OCI-LY1 (cell line): ENCODE measurements at regions not wholly inside any gene's neighbourhood (a gene's known extent, or its start where the extent isn't known, plus 50 kb on each side); places are given as distances from the start of the nearest gene placed in this dataset.

ENCODE experiments used
- H2AFZ ChIP-seq: fragments of 200-600 bp; sonication (generic), shearing (Covaris generic); 2 replicates; pipeline ENCODE4 v1.6.0; 2014; ENCODE audit warnings: antibody characterized with exemption, mild to moderate bottlenecking, low read length
- H3F3A ChIP-seq: fragments of 200-600 bp; sonication (generic), shearing (Covaris generic); 2 replicates; pipeline ENCODE4 v1.6.0; 2014; ENCODE audit warnings: mild to moderate bottlenecking, antibody characterized with exemption, low read length, moderate library complexity; ENCODE audit not compliant: insufficient read depth
- H3K27ac ChIP-seq: fragments of 200-600 bp; sonication (generic); 2 replicates; pipeline ENCODE4 v1.5.1; 2014; ENCODE audit warnings: low read length, mixed run types, mild to moderate bottlenecking, low read depth; ENCODE audit not compliant: poor library complexity, severe bottlenecking
- H3K27me3 ChIP-seq: fragments of 200-600 bp; sonication (generic); 2 replicates; pipeline ENCODE4 v1.6.0; 2014; ENCODE audit warnings: antibody characterized with exemption, mild to moderate bottlenecking, low read length, moderate library complexity; ENCODE audit not compliant: insufficient read depth
- H3K36me3 ChIP-seq: fragments of 200-600 bp; sonication (generic); 2 replicates; pipeline ENCODE4 v1.6.1; 2014; ENCODE audit warnings: mild to moderate bottlenecking, antibody characterized with exemption, low read length, moderate library complexity, mixed read lengths; ENCODE audit not compliant: insufficient read depth
- H3K4me1 ChIP-seq: fragments of 200-600 bp; sonication (generic); 2 replicates; pipeline ENCODE4 v1.5.1; 2014; ENCODE audit warnings: mild to moderate bottlenecking, low read length, moderate library complexity; ENCODE audit not compliant: insufficient read depth, severe bottlenecking
- H3K4me2 ChIP-seq: fragments of 200-600 bp; sonication (generic), shearing (Covaris generic); 2 replicates; pipeline ENCODE4 v1.6.1; 2014; ENCODE audit warnings: low read length
- H3K4me3 ChIP-seq: fragments of 200-600 bp; sonication (generic); 2 replicates; pipeline ENCODE4 v1.5.1; 2014; ENCODE audit warnings: low read length, low read depth, mild to moderate bottlenecking, mixed read lengths; ENCODE audit not compliant: poor library complexity, severe bottlenecking
- H3K79me2 ChIP-seq: fragments of 200-600 bp; shearing (Covaris generic); 2 replicates; pipeline ENCODE4 v1.6.1; 2016; ENCODE audit warnings: mixed run types, low read length, mixed read lengths; ENCODE audit not compliant: insufficient read depth
- H3K9ac ChIP-seq: fragments of 200-600 bp; sonication (generic), shearing (Covaris generic); 2 replicates; pipeline ENCODE4 v1.6.1; 2014; ENCODE audit warnings: mild to moderate bottlenecking, low read length, mixed read lengths
- H3K9me2 ChIP-seq: fragments of 200-600 bp; sonication (generic), shearing (Covaris generic); 2 replicates; pipeline ENCODE4 v1.6.1; 2014; ENCODE audit warnings: low read depth, mild to moderate bottlenecking, low read length, mixed read lengths
- H3K9me3 ChIP-seq: fragments of 200-600 bp; shearing (Covaris generic); 2 replicates; pipeline ENCODE4 v1.6.1; 2014; ENCODE audit warnings: low read length, mixed read lengths
- H4K20me1 ChIP-seq: fragments of 200-600 bp; sonication (generic), shearing (Covaris generic); 2 replicates; pipeline ENCODE4 v1.6.0; 2016; ENCODE audit warnings: mild to moderate bottlenecking, low read length; ENCODE audit not compliant: insufficient read depth
- EZH2 ChIP-seq: fragments of 200-600 bp; sonication (generic), shearing (Covaris generic); IDR thresholded peaks from 2 replicates; pipeline ENCODE4 v1.8.0; 2017; ENCODE audit warnings: borderline replicate concordance, mixed run types, mild to moderate bottlenecking, antibody characterized with exemption, low read length, moderate library complexity, mixed read lengths
- TF ChIP-seq, protein P1 (sequence below): fragments of 200-600 bp; sonication (generic), shearing (Covaris generic); IDR thresholded peaks from 2 replicates; pipeline ENCODE4 v1.5.1; 2017; ENCODE audit warnings: mild to moderate bottlenecking, antibody characterized with exemption, low read length, moderate library complexity, mixed read lengths

DNA sequence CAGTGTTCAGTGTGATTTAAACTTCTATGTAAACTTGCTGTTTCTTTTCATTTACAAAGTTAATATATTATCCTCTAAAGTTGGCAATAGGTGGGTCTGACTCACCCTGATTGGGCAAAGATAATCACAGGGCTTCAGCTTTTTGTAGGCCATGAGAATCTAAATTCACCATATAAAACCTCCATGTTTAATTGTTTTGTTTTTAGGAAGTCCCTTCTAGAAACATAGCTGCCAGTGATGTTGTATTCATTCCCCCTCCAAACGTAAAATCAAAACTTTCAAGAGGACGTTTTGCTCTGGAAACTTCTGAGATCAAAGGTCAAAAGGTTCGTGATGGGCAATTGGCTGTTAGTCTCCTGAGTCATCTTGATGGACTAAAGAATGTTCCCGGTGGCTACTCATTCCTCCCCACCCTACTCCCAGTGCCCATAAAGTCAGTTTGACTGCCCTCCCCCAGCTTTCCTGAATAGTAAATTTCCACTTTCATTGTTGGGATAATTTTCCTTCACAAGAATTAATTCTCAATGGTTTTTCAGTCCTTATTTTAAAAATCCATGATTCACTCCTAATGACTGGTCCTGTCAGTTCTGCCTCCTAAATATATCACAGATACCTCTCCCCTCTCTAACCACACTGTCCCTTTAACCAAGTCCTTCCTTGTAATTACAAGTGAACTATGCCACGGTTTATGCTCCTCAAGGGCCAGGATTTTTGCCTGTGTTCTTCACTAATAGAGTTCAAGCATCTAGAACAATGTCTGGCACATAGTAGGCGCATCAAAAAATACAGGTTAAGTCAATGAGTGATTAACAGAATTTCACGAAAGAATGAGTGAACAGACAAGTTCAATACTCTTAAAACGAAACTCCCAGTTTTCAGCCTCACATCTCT is 164.4 kb upstream of the VRK2 start:
- Histone ChIP-seq H3K36me3 (no peaks in the 10 kb centered on the region), H3K4me2 (no peak overlapping the region)

GRCh38 chr2:57882895-57883515 is 163.6 kb upstream of the VRK2 start:
- Histone ChIP-seq H3F3A (no peaks in the 10 kb centered on the region), H2AFZ (no peak overlapping the region), H4K20me1 (no peaks in the 10 kb centered on the region), H3K4me3 (no peak overlapping the region), H3K79me2 (no peaks in the 10 kb centered on the region), H3K9me3 (no peaks in the 10 kb centered on the region), H3K27ac (no peak overlapping the region), H3K27me3 (no peaks in the 10 kb centered on the region), H3K9ac (no peak overlapping the region), H3K4me1 (no peaks in the 10 kb centered on the region), H3K4me2 (no peak overlapping the region), H3K36me3 (no peaks in the 10 kb centered on the region), H3K9me2 (no peaks in the 10 kb centered on the region)
- TF ChIP-seq, protein P1, sequence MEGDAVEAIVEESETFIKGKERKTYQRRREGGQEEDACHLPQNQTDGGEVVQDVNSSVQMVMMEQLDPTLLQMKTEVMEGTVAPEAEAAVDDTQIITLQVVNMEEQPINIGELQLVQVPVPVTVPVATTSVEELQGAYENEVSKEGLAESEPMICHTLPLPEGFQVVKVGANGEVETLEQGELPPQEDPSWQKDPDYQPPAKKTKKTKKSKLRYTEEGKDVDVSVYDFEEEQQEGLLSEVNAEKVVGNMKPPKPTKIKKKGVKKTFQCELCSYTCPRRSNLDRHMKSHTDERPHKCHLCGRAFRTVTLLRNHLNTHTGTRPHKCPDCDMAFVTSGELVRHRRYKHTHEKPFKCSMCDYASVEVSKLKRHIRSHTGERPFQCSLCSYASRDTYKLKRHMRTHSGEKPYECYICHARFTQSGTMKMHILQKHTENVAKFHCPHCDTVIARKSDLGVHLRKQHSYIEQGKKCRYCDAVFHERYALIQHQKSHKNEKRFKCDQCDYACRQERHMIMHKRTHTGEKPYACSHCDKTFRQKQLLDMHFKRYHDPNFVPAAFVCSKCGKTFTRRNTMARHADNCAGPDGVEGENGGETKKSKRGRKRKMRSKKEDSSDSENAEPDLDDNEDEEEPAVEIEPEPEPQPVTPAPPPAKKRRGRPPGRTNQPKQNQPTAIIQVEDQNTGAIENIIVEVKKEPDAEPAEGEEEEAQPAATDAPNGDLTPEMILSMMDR: no peak
- TF ChIP-seq EZH2: no peak

More for the DNA sequence above, 164.4 kb upstream of the VRK2 start:
- Histone ChIP-seq H3F3A (no peaks in the 10 kb centered on the region), H2AFZ (no peak overlapping the region), H3K9me3 (no peaks in the 10 kb centered on the region), H3K27ac (no peak overlapping the region), H4K20me1 (no peaks in the 10 kb centered on the region), H3K4me3 (no peak overlapping the region), H3K9ac (no peak overlapping the region), H3K79me2 (no peaks in the 10 kb centered on the region), H3K27me3 (no peaks in the 10 kb centered on the region), H3K4me1 (no peaks in the 10 kb centered on the region), H3K9me2 (no peaks in the 10 kb centered on the region)
- TF ChIP-seq EZH2: no peak
- TF ChIP-seq, protein P1: no peak

GRCh38 chr2:57884281-57884680 is 162.3 kb upstream of the VRK2 start:
- Histone ChIP-seq H3K9ac (no peak overlapping the region), H3K9me3 (no peaks in the 10 kb centered on the region), H3K4me3 (no peak overlapping the region), H3K4me1 (no peaks in the 10 kb centered on the region), H3F3A (no peaks in the 10 kb centered on the region), H3K4me2 (no peak overlapping the region), H4K20me1 (no peaks in the 10 kb centered on the region), H3K27ac (no peak overlapping the region), H3K9me2 (no peaks in the 10 kb centered on the region), H3K79me2 (no peaks in the 10 kb centered on the region), H3K36me3 (no peaks in the 10 kb centered on the region), H3K27me3 (no peaks in the 10 kb centered on the region), H2AFZ (no peak overlapping the region)
- TF ChIP-seq, protein P1: no peak
- TF ChIP-seq EZH2: no peak
